GM19035 (cell line): ENCODE measurements at regions not wholly inside any gene's neighbourhood (a gene's known extent, or its start where the extent isn't known, plus 50 kb on each side); places are given as distances from the start of the nearest gene placed in this dataset.
"Not testable (repeated sequence)": the region's sequence is repeated elsewhere in the genome, so short reads cannot be mapped to it uniquely, and the experiment has no call there.

Source experiments
- ATAC-seq: cut with Tn5 transposase; IDR thresholded peaks from one replicate; pipeline ENCODE4 v1.9.1; 2021; ENCODE audit not compliant: unreplicated experiment

- no peak for ATAC-seq
Observed at GRCh38 chr9:2389404-2389803, 232.2 kb upstream of the VLDLR start.

GRCh38 chr9:2390028-2390427 is 231.6 kb upstream of the VLDLR start:
- ATAC-seq: no peak

GRCh38 chr9:2391509-2392132 is 230.0 kb upstream of the VLDLR start:
- ATAC-seq: not testable (repeated sequence)

- not testable (repeated sequence) for ATAC-seq
Observed at GRCh38 chr9:2394087-2394741, 227.4 kb upstream of the VLDLR start.

GRCh38 chr9:2395814-2396612 is 225.6 kb upstream of the VLDLR start:
- ATAC-seq: no peak

GRCh38 chr9:2396622-2397285 is 224.8 kb upstream of the VLDLR start:
- no peak for ATAC-seq

- not testable (repeated sequence) for ATAC-seq
Observed at GRCh38 chr9:2397875-2398274, 223.7 kb upstream of the VLDLR start.

- not testable (repeated sequence) for ATAC-seq
Observed at GRCh38 chr9:2401746-2402145, 219.8 kb upstream of the VLDLR start.

GRCh38 chr9:2403701-2404100 is 217.9 kb upstream of the VLDLR start:
- ATAC-seq: no peak

- ATAC-seq: no peak
Observed at GRCh38 chr9:2406252-2406651, 215.3 kb upstream of the VLDLR start.

GRCh38 chr9:2407450-2407849 is 214.1 kb upstream of the VLDLR start:
- ATAC-seq: no peak

GRCh38 chr9:2411459-2412215 is 209.9 kb upstream of the VLDLR start:
- no peak for ATAC-seq

GRCh38 chr9:2413160-2413805 is 208.3 kb upstream of the VLDLR start:
- ATAC-seq: no peak

- ATAC-seq: no peak
Observed at GRCh38 chr9:2414465-2414864, 207.1 kb upstream of the VLDLR start.

GRCh38 chr9:2415326-2415725 is 206.3 kb upstream of the VLDLR start:
- no peak for ATAC-seq

- ATAC-seq: no peak
Observed at GRCh38 chr9:2417730-2418129, 203.9 kb upstream of the VLDLR start.

GRCh38 chr9:2418619-2419018 is 203.0 kb upstream of the VLDLR start:
- ATAC-seq: no peak

GRCh38 chr9:2419347-2419746 is 202.2 kb upstream of the VLDLR start:
- no peak for ATAC-seq

GRCh38 chr9:2420543-2420942 is 201.0 kb upstream of the VLDLR start:
- ATAC-seq: no peak

- no peak for ATAC-seq
Observed at GRCh38 chr9:2424619-2425033, 197.0 kb upstream of the VLDLR start.
